ENCODE measurements at regions not wholly inside any gene's neighbourhood (a gene's known extent, or its start where the extent isn't known, plus 50 kb on each side); places are given as distances from the start of the nearest gene placed in this dataset.
A peak's percentile ranks its signal among the peaks of the same experiment; 100 is the strongest.

GRCh38 chr12:25734529-25735180, 181.6 kb upstream of the LMNTD1 start:
- no peak for DNase-seq (ENCODE audit: low spot score)
- intact Hi-C loops (cut with DNase I): no loop called here
- no peak for ATAC-seq

- DNase-seq (ENCODE audit: low spot score) (no peak), ATAC-seq (no peak)
- intact Hi-C loops (cut with DNase I): no loop called here
Observed at GRCh38 chr12:25740617-25741016, 187.5 kb upstream of the LMNTD1 start.

- DNase-seq (ENCODE audit: low spot score) (no peak), ATAC-seq (no peak)
- intact Hi-C loops (cut with DNase I): no loop called here
Observed at GRCh38 chr12:25741917-25742316, 188.8 kb upstream of the LMNTD1 start.

GRCh38 chr12:25743679-25744215, 190.7 kb upstream of the LMNTD1 start:
- intact Hi-C loops (cut with DNase I): no loop called here
- ATAC-seq (no peak), DNase-seq (ENCODE audit: low spot score) (no peak)

GRCh38 chr12:25744313-25744712, 191.2 kb upstream of the LMNTD1 start:
- no peak for ATAC-seq
- intact Hi-C loops (cut with DNase I): no loop called here
- DNase-seq (ENCODE audit: low spot score): no peak

- intact Hi-C loops (cut with DNase I): no loop called here
- DNase-seq (ENCODE audit: low spot score) (no peak), ATAC-seq (no peak)
Observed at GRCh38 chr12:25745281-25745680, 192.2 kb upstream of the LMNTD1 start.

GRCh38 chr12:25746131-25746530, 193.0 kb upstream of the LMNTD1 start:
- intact Hi-C loops (cut with DNase I): no loop called here
- no peak for ATAC-seq
- no peak for DNase-seq (ENCODE audit: low spot score)

- no peak for ATAC-seq
- intact Hi-C loops (cut with DNase I): no loop called here
- no peak for DNase-seq (ENCODE audit: low spot score)
Observed at GRCh38 chr12:25752710-25753309, 199.7 kb upstream of the LMNTD1 start.

- no peak for ATAC-seq
- intact Hi-C loops (cut with DNase I): no loop called here
Observed at GRCh38 chr12:25755136-25755970, 202.3 kb upstream of the LMNTD1 start.

GRCh38 chr12:25755971-25756260, 202.6 kb upstream of the RASSF8 start:
- ATAC-seq (no peak), DNase-seq (ENCODE audit: low spot score) (no peak)
- intact Hi-C loops (cut with DNase I): no loop called here

More at GRCh38 chr12:25755136-25755970, 202.3 kb upstream of the LMNTD1 start:
- no peak for DNase-seq (ENCODE audit: low spot score)

- intact Hi-C loops (cut with DNase I): no loop called here
- DNase-seq (ENCODE audit: low spot score): no peak
- ATAC-seq: no peak
Observed at GRCh38 chr12:25757037-25757665, 201.3 kb upstream of the RASSF8 start.

GRCh38 chr12:25759752-25760151, 198.7 kb upstream of the RASSF8 start:
- DNase-seq (ENCODE audit: low spot score): no peak
- intact Hi-C loops (cut with DNase I): no loop called here
- no peak for ATAC-seq

GRCh38 chr12:25761356-25761755, 197.1 kb upstream of the RASSF8 start:
- ATAC-seq (no peak), DNase-seq (ENCODE audit: low spot score) (no peak)
- intact Hi-C loops (cut with DNase I): no loop called here

GRCh38 chr12:25764409-25764808, 194.1 kb upstream of the RASSF8 start:
- DNase-seq (ENCODE audit: low spot score): no peak
- intact Hi-C loops (cut with DNase I): no loop called here
- ATAC-seq: no peak

GRCh38 chr12:25764892-25765291, 193.6 kb upstream of the RASSF8 start:
- DNase-seq (ENCODE audit: low spot score): no peak
- ATAC-seq: peak; percentile 57

GRCh38 chr12:25767606-25768005, 190.9 kb upstream of the RASSF8 start:
- intact Hi-C loops (cut with DNase I): no loop called here
- DNase-seq (ENCODE audit: low spot score) (no peak), ATAC-seq (no peak)

More at GRCh38 chr12:25764892-25765291, 193.6 kb upstream of the RASSF8 start:
- intact Hi-C loops (cut with DNase I): no loop called here

GRCh38 chr12:25768151-25768550, 190.3 kb upstream of the RASSF8 start:
- intact Hi-C loops (cut with DNase I): no loop called here
- no peak for ATAC-seq
- DNase-seq (ENCODE audit: low spot score): no peak

- no peak for ATAC-seq
- no peak for DNase-seq (ENCODE audit: low spot score)
- intact Hi-C loops (cut with DNase I): no loop called here
Observed at GRCh38 chr12:25769082-25769945, 189.2 kb upstream of the RASSF8 start.

- DNase-seq (ENCODE audit: low spot score) (no peak), ATAC-seq (no peak)
- intact Hi-C loops (cut with DNase I): no loop called here
Observed at GRCh38 chr12:25771041-25771440, 187.4 kb upstream of the RASSF8 start.
